Right cardiac atrium (tissue), 5 donors: ENCODE measurements at regions not wholly inside any gene's neighbourhood (a gene's known extent, or its start where the extent isn't known, plus 50 kb on each side); places are given as distances from the start of the nearest gene placed in this dataset.
A peak's percentile ranks its signal among the peaks of the same experiment; 100 is the strongest.
"Not testable (repeated sequence)": the region's sequence is repeated elsewhere in the genome, so short reads cannot be mapped to it uniquely, and the experiment has no call there.

Source experiments
- ATAC-seq, 2 donors: fragments of 200-7000 bp; cut with Tn5 transposase; one replicate each; pipeline versions ENCODE4 v1.8.0 to v1.9.1; 2020; ENCODE audit warnings: moderate library complexity in 2 of 2, mild to moderate bottlenecking in 1 of 2
- DNase-seq, 3 donors: peaks; one replicate each; pipeline ENCODE4 v3.0.0-alpha.2; 2020
- H3K27ac ChIP-seq: one replicate; pipeline ENCODE4 v1.5.1; 2013; ENCODE audit warnings: mild to moderate bottlenecking, low read length, control low read depth, moderate library complexity
- H3K27me3 ChIP-seq: one replicate; pipeline ENCODE4 v1.6.1; 2013; ENCODE audit not compliant: control insufficient read depth, insufficient read depth
- H3K4me1 ChIP-seq: one replicate; pipeline ENCODE4 v1.6.1; 2013; ENCODE audit warnings: low read length; ENCODE audit not compliant: control insufficient read depth, insufficient read depth
- H3K4me3 ChIP-seq: one replicate; pipeline ENCODE4 v1.5.1; 2013; ENCODE audit warnings: low read length, control low read depth
- H3K9me3 ChIP-seq: one replicate; pipeline ENCODE4 v1.6.1; 2013; ENCODE audit warnings: low read length; ENCODE audit not compliant: control insufficient read depth
- WGBS: extraction: QIAGEN DNeasy Blood & Tissue Kit; methylation state at CpG from one replicate; pipeline ENCODE4 v1.1.7; 2013; 5-methylcytosine and 5-hydroxymethylcytosine counted together
- intact Hi-C, 4 donors: fragments of 100-400 bp; cut with DNase I; formaldehyde crosslinking; loops; one replicate each; pipeline versions ENCODE4 v1.11.0 to v1.14.0; 2022 to 2023
- donor health status: healthy with polysubstance abuse.
- donor health status: DM: no; HTN: yes; CAD: no.
- donor health status: DM: no; HTN: no; CAD: no.
- donor health status: DM: no; HTN: yes; CAD: no; lungs with severe emphysema.
- donor health status: DM: yes; HTN: yes; CAD: no.

DNA sequence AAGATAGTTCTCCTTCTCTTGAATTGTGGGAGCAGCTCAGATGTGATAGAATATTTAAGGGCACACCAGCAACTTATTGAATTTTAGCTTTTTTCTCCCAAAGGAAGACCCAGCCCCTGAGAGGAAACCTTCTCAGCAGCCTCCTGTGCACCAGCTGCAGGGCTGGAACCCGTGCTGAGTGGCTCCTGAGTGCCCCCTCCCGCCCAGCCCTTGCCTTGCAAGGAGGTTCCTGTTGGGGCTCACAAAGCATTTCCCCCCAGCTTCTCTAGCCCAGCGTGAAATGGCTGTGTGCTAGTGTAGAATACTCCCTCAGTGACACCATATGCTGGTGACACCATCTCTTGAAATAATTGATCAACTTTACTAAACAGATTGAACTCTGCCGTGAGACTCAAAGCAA lies 1180.1 kb downstream of the TMEM121 start:
- H3K27me3 ChIP-seq, ATAC-seq, H3K27ac ChIP-seq, DNase-seq, H3K4me1 ChIP-seq, intact Hi-C loops, H3K4me3 ChIP-seq, H3K9me3 ChIP-seq: not testable (repeated sequence)
- 45% methylated on average over 4 of the region's 4 CpGs for WGBS

DNA sequence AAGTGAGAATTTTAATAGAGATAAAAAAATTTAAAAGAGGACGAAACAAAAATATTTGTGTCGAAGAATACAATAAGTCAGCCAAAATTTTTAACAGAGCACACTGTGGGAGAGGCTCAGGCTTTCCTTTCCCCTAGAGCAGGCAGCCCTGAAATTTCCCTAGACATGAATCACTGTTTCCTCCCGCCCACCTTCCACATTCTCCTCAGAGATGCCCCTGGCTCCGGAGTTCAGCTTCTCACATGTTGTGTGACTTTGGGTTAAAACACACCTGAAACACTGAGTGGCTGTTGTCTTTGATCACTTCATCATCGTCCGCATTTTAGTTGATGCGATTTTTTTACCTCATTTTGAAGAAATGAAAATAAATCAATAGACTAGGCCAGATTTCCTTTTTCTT lies 1183.8 kb downstream of the TMEM121 start:
- intact Hi-C loops, ATAC-seq, H3K4me3 ChIP-seq, H3K27me3 ChIP-seq, H3K4me1 ChIP-seq, H3K9me3 ChIP-seq, H3K27ac ChIP-seq, DNase-seq: not testable (repeated sequence)
- WGBS = 53% methylated on average over 6 of the region's 7 CpGs

- not testable (repeated sequence) for ATAC-seq
Measured at GRCh38 chr14:106712513-106712912, 1186.1 kb downstream of the TMEM121 start.

GRCh38 chr14:106714446-106715428 lies 1188.4 kb downstream of the TMEM121 start:
- intact Hi-C loops, H3K27me3 ChIP-seq, H3K4me3 ChIP-seq, DNase-seq, ATAC-seq, H3K27ac ChIP-seq, H3K9me3 ChIP-seq, H3K4me1 ChIP-seq: not testable (repeated sequence)
- WGBS = 68% methylated on average over 9 of the region's 14 CpGs

More at GRCh38 chr14:106712513-106712912, 1186.1 kb downstream of the TMEM121 start:
- 60% methylated on average over 5 of the region's 5 CpGs for WGBS
- H3K27me3 ChIP-seq, H3K4me3 ChIP-seq, H3K4me1 ChIP-seq, H3K27ac ChIP-seq, DNase-seq, intact Hi-C loops, H3K9me3 ChIP-seq: not testable (repeated sequence)

DNA sequence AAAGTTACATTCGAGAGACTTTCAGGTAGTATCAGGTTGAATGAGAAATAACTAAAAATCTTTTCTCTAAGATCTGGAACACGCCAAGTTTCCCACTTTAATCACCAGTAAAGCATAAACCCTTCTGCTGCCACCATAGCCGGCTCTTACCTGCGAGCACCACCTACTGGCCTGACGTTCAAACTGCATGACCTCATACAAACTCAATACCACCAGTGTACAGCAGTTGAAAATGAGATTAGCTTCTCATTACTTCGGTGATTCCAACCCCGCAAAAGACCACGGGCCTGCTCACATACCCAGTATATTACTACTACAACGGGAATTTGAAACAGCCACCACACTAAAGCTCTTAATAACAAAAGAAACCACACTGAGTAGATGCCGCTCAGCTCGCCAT lies 1191.2 kb downstream of the TMEM121 start:
- ATAC-seq, intact Hi-C loops, DNase-seq, H3K4me3 ChIP-seq, H3K9me3 ChIP-seq, H3K27me3 ChIP-seq, H3K27ac ChIP-seq, H3K4me1 ChIP-seq: not testable (repeated sequence)
- WGBS = 21% methylated on average over 4 of the region's 11 CpGs

DNA sequence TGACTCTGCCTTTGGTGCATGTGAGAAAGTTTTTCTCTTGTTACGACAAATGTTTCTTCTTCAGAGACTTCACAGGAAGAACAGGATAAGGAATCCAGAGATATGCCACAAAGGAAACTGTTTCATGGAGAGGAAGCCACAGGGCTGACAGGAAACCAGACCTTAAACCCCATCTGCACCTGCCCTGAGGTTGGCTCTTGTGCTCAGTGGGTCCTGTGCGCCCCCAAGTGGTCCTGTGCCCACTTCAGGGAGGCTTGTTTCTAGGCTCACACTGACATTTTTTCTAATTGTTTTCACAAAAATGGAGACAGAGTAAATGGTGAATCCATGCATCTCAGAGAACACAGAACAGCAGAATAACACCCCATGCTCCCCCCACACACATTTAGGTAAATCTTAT lies 1193.5 kb downstream of the TMEM121 start:
- ATAC-seq, H3K4me3 ChIP-seq, H3K9me3 ChIP-seq, H3K4me1 ChIP-seq, H3K27ac ChIP-seq, intact Hi-C loops, H3K27me3 ChIP-seq: not testable (repeated sequence)
- WGBS = no CpG with 5 or more reads among the region's 2 CpGs
- peak in 1 of 3 donors; percentile 28 for DNase-seq

DNA sequence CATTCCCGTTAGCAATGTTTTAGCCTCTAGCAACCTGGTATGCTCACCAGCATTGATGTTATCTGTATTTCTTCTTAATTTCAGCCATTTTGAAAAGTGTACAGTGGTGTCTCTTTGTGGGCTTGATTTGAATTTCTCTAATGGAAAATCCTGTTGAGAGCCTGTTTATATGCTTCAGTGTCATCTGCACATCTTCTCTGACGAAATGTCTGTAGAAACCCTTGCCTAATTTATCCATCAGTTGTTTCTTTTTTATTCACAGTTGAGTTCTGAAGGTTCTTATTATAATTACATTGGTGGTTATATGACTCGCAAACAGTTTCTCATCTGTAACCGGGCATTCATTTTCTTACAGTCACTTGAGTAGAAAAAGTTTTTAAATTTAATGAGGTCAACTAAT lies 1195.5 kb downstream of the TMEM121 start:
- ATAC-seq, H3K27me3 ChIP-seq, H3K4me1 ChIP-seq, intact Hi-C loops, H3K4me3 ChIP-seq, DNase-seq, H3K27ac ChIP-seq, H3K9me3 ChIP-seq: not testable (repeated sequence)
- WGBS = no CpG with 5 or more reads among the region's 4 CpGs

DNA sequence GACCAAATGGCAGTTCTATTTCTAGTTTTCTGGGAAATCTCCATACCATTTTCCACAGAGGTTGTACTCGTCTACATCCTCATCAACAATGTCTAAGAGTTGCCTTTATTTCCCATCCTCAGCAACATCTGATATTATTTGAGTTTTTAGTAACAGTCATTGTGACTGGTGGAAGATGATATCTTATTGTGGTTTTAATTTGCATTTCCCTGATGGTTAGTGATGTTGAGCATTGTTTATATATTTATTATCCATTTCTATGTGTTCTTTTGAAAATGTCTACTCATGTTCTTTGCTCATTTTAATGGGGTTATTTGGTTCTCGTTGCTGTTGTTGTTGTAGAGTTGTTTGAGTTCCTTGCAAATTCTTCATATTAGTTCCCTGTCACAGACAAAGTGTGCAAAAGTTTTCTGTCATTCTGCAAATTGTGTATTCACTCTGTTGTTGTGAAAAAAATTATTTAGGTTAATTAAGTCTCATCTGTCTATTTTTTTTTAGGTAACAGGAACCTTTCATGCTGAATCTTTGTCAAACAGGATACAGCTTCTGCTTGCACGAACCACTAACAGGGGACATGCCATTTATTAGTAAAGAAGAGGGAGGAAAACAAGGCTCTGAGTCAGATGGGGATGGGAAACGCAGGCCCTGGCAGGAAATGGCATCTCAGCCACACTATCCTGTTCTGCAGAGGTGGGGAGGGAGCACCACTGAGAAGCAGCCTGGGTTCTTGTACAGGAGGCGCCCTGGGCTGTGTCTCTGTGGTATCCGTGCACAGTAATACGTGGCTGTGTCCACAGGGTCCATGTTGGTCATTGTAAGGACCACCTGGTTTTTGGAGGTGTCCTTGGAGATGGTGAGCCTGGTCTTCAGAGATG lies 1196.7 kb downstream of the TMEM121 start:
- intact Hi-C loops, H3K4me3 ChIP-seq, ATAC-seq: not testable (repeated sequence)

DNA sequence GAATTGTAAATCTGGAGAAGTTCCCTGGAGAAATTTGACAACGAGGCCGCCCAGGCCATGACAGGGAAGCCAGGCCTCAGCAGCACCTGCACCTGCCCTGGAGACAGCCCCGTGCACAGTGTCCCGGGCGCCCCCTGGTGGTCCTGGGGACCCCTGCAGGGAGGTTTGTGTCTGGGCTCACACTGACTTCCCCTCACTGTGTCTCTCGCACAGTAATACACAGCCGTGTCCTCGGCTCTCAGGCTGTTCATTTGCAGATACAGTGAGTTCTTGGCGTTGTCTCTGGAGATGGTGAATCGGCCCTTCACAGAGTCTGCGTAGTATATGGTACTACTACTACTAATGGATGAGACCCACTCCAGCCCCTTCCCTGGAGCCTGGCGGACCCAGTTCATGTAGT lies 1201.6 kb downstream of the TMEM121 start:
- H3K4me1 ChIP-seq, H3K27ac ChIP-seq, ATAC-seq, H3K4me3 ChIP-seq, H3K9me3 ChIP-seq, H3K27me3 ChIP-seq, DNase-seq, intact Hi-C loops: not testable (repeated sequence)
- WGBS = 45% methylated on average over 6 of the region's 12 CpGs

More for the DNA sequence above, 1196.7 kb downstream of the TMEM121 start:
- not testable (repeated sequence) for H3K27me3 ChIP-seq, H3K27ac ChIP-seq, DNase-seq, H3K4me1 ChIP-seq, H3K9me3 ChIP-seq
- no CpG with 5 or more reads among the region's 7 CpGs for WGBS

DNA sequence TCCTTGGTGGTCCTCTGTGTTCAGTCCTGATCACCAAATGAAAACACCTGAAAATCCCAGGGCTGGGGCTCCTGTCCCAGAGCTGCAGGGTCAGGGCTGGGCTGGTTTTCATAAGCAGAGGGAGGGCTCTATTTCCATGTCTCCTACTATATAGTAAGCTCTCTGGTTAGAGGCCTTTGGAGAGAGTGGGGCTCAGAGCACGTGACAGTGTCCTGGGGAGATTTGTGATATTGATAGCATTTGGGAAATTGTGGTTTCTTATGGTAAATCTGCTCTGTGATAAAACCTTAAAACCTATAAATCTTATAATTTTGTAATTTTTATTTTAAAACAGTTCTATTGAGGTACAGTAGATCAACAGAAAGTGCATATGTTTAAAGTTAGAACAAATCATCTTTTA lies 1202.2 kb downstream of the TMEM121 start:
- H3K27me3 ChIP-seq = no peaks in the 10 kb centered on the region
- intact Hi-C loops = no loop called here
- no peaks in the 10 kb centered on the region for H3K4me1 ChIP-seq
- no peaks in the 10 kb centered on the region for H3K9me3 ChIP-seq
- no peak overlapping the region for H3K4me3 ChIP-seq
- DNase-seq (no peak), ATAC-seq (no peak)
- H3K27ac ChIP-seq = no peak overlapping the region
- no CpG with 5 or more reads among the region's 1 CpG for WGBS

DNA sequence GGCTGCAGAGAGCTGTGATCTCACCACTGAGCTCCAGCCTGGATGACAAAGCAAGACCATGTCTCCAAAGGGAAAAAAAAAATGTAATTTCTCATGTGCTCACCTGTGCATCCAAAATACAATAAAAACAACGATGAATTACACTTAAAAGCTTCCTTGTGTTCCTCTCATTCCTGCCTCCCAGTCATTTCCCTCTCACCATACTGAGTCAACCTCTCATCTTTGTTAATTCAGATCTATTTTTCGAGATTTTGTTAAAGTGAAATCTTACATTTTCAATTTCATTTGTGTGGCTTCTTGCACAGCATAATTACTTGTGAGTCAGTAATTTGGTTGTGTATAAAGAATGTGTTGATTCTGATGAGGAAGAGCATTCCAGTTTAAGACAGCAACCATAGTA lies 1203.2 kb downstream of the TMEM121 start:
- Histone ChIP-seq H3K27ac (no peak overlapping the region), H3K4me1 (no peaks in the 10 kb centered on the region), H3K27me3 (no peaks in the 10 kb centered on the region), H3K4me3 (no peak overlapping the region), H3K9me3 (no peaks in the 10 kb centered on the region)
- intact Hi-C loops = no loop called here
- ATAC-seq = no peak
- WGBS = no CpG with 5 or more reads among the region's 2 CpGs
- no peak for DNase-seq
